ENCODE measurements at regions not wholly inside any gene's neighbourhood (a gene's known extent, or its start where the extent isn't known, plus 50 kb on each side); places are given as distances from the start of the nearest gene placed in this dataset.

DNA sequence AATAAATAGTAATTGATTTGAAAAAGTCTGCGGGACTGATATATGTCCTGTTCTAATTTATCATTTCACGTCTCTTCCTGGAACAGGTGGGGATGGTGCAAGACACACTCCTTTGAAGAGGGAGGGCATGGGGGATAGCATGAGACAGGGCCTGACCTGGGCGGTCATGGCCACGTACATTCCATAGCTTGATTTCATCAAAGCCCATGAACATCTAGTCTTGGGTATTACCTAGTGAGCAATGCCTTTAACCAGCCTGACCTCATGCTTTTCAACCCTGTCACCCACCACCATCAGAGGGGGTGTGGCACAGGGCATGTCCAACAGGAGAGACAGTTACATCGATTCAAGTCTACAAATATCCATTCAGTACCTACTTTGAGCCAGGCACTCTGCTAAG, 52.3 kb upstream of the HOPX start:
- no peak for TF ChIP-seq GATA3 (IDR thresholded peaks at IDR 0.05; ENCODE audit: low read depth, low read length)
- TF ChIP-seq GATA2 (IDR thresholded peaks at IDR 0.05; ENCODE audit: low read depth, low read length), result no peak

DNA sequence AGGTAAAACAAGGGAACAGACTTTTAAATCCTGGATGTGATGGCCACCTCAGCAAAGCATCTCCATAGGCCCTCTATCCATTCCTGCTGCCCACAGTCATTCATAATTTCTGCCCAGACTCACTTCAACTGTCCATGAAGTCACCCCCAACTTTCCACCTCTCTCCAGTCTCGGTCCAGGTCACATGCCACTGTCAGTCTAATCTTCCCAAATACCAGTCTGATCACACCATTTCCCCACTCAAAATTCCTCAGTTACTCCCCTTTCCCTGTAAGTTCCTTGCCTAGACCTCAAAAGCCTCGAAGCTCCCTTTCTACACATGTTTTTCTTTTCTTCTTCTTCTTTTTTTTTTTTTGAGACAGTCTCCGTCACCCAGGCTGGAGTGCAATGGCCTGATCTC, 51.2 kb upstream of the HOPX start:
- TF ChIP-seq GATA2 (IDR thresholded peaks at IDR 0.05; ENCODE audit: low read depth, low read length), result no peak
- no peak for TF ChIP-seq GATA3 (IDR thresholded peaks at IDR 0.05; ENCODE audit: low read depth, low read length)

GRCh38 chr4:56731857-56732256, 50.8 kb upstream of the HOPX start:
- TF ChIP-seq GATA3 (IDR thresholded peaks at IDR 0.05; ENCODE audit: low read depth, low read length) (no peak), GATA2 (IDR thresholded peaks at IDR 0.05; ENCODE audit: low read depth, low read length) (no peak)

Measured in SH-SY5Y (cell line).